Astrocyte (in vitro differentiated cells and primary cell): ENCODE measurements at regions not wholly inside any gene's neighbourhood (a gene's known extent, or its start where the extent isn't known, plus 50 kb on each side); places are given as distances from the start of the nearest gene placed in this dataset.

Experiments used
- DNase-seq: peaks from one replicate; pipeline ENCODE4 v3.0.0-alpha.2; 2010; ENCODE audit warnings: low read depth
- FAIRE-seq: peaks from 2 replicates; lab custom pipeline; 2011; peaks lifted over from hg19 to GRCh38; lab: Jason Lieb, UNC
- H2AFZ ChIP-seq: 2 replicates; pipeline ENCODE4 v1.6.0; 2012; ENCODE audit warnings: low read depth, low read length, inconsistent platforms
- H3K27ac ChIP-seq: 2 replicates; pipeline ENCODE4 v1.5.1; 2011; ENCODE audit warnings: low read depth, low read length, inconsistent platforms
- H3K27me3 ChIP-seq: 2 replicates; pipeline ENCODE4 v1.6.0; 2011; ENCODE audit warnings: low read length, inconsistent platforms; ENCODE audit not compliant: insufficient read depth
- H3K36me3 ChIP-seq: 2 replicates; pipeline ENCODE4 v1.5.1; 2011; ENCODE audit warnings: low read length, inconsistent platforms; ENCODE audit not compliant: insufficient read depth
- H3K4me1 ChIP-seq: 2 replicates; pipeline ENCODE4 v1.5.1; 2011; ENCODE audit warnings: low read length, inconsistent platforms; ENCODE audit not compliant: insufficient read depth
- H3K4me2 ChIP-seq: 2 replicates; pipeline ENCODE4 v1.6.0; 2012; ENCODE audit warnings: low read length, inconsistent platforms
- H3K4me3 ChIP-seq: 2 replicates; pipeline ENCODE4 v1.5.1; 2011; ENCODE audit warnings: low read depth, mild to moderate bottlenecking, low read length, inconsistent platforms; ENCODE audit not compliant: insufficient read depth
- H3K79me2 ChIP-seq: 2 replicates; pipeline ENCODE4 v1.6.0; 2012; ENCODE audit warnings: mild to moderate bottlenecking, low read length, inconsistent platforms; ENCODE audit not compliant: insufficient read depth
- H3K9ac ChIP-seq: 2 replicates; pipeline ENCODE4 v1.6.0; 2012; ENCODE audit warnings: mild to moderate bottlenecking, low read length, inconsistent platforms
- H3K9me3 ChIP-seq: 2 replicates; pipeline ENCODE4 v1.5.1; 2012; ENCODE audit warnings: low read depth, mild to moderate bottlenecking, low read length, inconsistent platforms; ENCODE audit not compliant: insufficient read depth
- H4K20me1 ChIP-seq: 2 replicates; pipeline ENCODE4 v1.6.0; 2012; ENCODE audit warnings: low read length, inconsistent platforms; ENCODE audit not compliant: insufficient read depth
- H3K27ac Mint-ChIP-seq: one replicate; pipeline ENCODE4 v1.8.0; 2021; ENCODE audit warnings: mild to moderate bottlenecking, mixed read lengths; ENCODE audit not compliant: unreplicated experiment
- H3K27me3 Mint-ChIP-seq: one replicate; pipeline ENCODE4 v1.8.0; 2021; ENCODE audit warnings: low read depth, mixed read lengths; ENCODE audit not compliant: unreplicated experiment
- H3K36me3 Mint-ChIP-seq: one replicate; pipeline ENCODE4 v1.8.0; 2021; ENCODE audit warnings: low read depth, mixed read lengths; ENCODE audit not compliant: unreplicated experiment
- H3K4me1 Mint-ChIP-seq: one replicate; pipeline ENCODE4 v1.8.0; 2021; ENCODE audit warnings: low read depth, mixed read lengths; ENCODE audit not compliant: unreplicated experiment
- H3K4me3 Mint-ChIP-seq: one replicate; pipeline ENCODE4 v1.8.0; 2021; ENCODE audit warnings: mild to moderate bottlenecking, moderate library complexity, mixed read lengths; ENCODE audit not compliant: unreplicated experiment
- H3K9me3 Mint-ChIP-seq: one replicate; pipeline ENCODE4 v1.8.0; 2021; ENCODE audit warnings: mild to moderate bottlenecking, mixed read lengths; ENCODE audit not compliant: unreplicated experiment
- EZH2 ChIP-seq: IDR thresholded peaks from 2 replicates; pipeline ENCODE4 v1.6.1; 2012; ENCODE audit warnings: mild to moderate bottlenecking, low read length, inconsistent platforms; ENCODE audit not compliant: insufficient read depth
- TF ChIP-seq, protein P1 (sequence below): IDR thresholded peaks from 2 replicates; pipeline ENCODE4 v1.5.1; 2011; ENCODE audit warnings: low read depth, mild to moderate bottlenecking, inconsistent platforms, low read length, moderate library complexity; ENCODE audit not compliant: insufficient read depth

DNA sequence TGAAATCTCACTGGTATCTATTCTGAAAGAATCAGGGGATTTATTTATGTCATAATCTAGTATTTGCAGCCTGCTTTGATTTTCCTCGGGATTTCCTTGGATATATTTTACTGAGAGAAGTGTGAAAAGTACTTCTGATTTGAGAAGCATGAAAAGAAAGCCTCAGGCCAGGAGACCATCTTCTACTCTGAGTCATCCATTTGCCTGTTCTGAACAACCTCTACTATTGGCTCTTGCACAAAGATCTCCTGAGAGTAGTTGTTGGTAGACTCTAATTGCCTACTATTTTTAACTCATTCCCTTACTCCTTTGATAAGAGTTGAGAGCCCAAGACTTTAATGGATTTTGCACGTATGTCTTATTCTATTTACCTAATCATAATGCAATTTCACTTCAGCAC, 318.9 kb downstream of the BCHE start:
- H3K27me3 ChIP-seq = no peaks in the 10 kb centered on the region
- H3K4me2 ChIP-seq = no peak overlapping the region
- no peaks in the 10 kb centered on the region for H3K36me3 Mint-ChIP-seq
- H3K27ac Mint-ChIP-seq = peak overlapping the region; percentile 88
- no peak overlapping the region for H3K27ac ChIP-seq
- TF ChIP-seq EZH2 = no peak
- TF ChIP-seq, protein P1, sequence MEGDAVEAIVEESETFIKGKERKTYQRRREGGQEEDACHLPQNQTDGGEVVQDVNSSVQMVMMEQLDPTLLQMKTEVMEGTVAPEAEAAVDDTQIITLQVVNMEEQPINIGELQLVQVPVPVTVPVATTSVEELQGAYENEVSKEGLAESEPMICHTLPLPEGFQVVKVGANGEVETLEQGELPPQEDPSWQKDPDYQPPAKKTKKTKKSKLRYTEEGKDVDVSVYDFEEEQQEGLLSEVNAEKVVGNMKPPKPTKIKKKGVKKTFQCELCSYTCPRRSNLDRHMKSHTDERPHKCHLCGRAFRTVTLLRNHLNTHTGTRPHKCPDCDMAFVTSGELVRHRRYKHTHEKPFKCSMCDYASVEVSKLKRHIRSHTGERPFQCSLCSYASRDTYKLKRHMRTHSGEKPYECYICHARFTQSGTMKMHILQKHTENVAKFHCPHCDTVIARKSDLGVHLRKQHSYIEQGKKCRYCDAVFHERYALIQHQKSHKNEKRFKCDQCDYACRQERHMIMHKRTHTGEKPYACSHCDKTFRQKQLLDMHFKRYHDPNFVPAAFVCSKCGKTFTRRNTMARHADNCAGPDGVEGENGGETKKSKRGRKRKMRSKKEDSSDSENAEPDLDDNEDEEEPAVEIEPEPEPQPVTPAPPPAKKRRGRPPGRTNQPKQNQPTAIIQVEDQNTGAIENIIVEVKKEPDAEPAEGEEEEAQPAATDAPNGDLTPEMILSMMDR = no peak
- FAIRE-seq = no peak
- H3K9me3 ChIP-seq = no peaks in the 10 kb centered on the region
- no peaks in the 10 kb centered on the region for H3K79me2 ChIP-seq
- H3K9ac ChIP-seq = no peak overlapping the region
- no peaks in the 10 kb centered on the region for H3K9me3 Mint-ChIP-seq
- H3K27me3 Mint-ChIP-seq = no peaks in the 10 kb centered on the region
- peak; percentile 14 for DNase-seq
- H4K20me1 ChIP-seq = no peaks in the 10 kb centered on the region
- H3K4me1 ChIP-seq = peaks cover 1% of the 10 kb centered on the region
- H3K4me3 ChIP-seq = no peak overlapping the region
- H2AFZ ChIP-seq = no peak overlapping the region
- no peak overlapping the region for H3K4me3 Mint-ChIP-seq
- H3K4me1 Mint-ChIP-seq = peaks cover 15% of the 10 kb centered on the region
- H3K36me3 ChIP-seq = no peaks in the 10 kb centered on the region

DNA sequence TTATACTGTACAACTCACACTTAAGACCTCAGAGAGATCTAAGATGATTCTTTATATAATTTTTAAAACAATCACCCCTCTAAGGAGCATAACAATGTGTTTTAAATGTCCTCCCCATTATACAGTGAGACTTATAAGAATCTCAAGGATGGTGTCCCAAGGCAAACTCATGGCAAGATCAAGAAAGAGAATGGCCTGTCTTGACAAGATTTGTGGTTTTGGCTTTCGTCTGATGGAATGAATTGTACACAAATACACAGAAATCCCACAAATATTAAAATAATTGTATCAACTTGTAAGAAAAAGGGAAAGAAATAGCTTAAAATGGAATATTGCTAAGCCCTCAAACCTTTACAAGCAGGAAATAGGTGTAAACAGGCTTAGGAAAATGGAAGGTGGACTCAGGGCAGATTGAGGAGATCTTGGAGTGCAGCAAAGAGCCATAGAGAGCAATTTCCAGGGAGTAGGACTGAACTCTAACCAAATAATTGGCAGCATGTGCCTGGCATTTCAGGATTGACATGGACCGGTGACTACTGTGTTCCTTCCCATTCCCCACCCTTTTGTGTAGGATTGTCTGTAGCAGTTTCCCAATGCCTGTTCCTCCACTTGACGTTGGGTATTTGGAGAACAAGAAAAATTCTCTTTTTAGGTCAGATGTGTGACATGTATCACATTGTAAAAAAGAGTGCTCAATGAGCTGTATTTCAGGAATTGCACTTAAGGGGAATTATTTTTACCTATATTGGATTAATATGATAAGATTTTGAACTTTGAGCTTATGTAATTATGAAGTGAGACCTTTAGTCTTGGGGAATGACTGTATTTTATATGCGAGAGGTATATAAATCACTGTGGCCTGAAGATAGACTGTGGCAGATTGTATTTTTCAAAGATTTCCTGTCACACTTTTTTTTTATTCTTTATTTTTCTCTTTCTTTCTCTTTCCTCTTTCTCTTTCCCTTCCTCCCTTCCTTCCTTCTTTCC, 317.8 kb upstream of the SLITRK3 start:
- H3K4me3 Mint-ChIP-seq = no peak overlapping the region
- H2AFZ ChIP-seq = no peak overlapping the region

DNA sequence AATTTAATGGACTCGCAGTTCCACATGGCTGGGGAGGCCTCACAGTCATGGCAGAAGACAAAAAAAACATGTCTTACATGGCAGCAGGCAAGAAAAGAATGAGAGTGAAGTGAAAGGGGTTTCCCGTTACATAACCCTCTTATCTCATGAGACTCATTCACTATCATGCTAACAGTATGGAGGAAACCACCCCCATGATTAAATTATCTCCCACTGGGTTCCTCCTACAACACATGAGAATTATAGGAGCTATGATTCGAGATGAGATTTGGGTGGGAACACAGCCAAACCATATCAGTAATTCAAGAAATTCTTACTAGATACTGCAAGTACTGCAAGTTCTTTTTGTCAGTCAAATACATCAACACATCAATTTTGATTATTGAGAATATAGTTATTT, 311.4 kb upstream of the SLITRK3 start:
- FAIRE-seq (no peak), DNase-seq (no peak)
- no peak overlapping the region for H3K4me3 ChIP-seq
- H3K9me3 ChIP-seq = no peaks in the 10 kb centered on the region
- Mint-ChIP-seq H3K4me3 (no peak overlapping the region), H3K9me3 (peaks cover 11% of the 10 kb centered on the region), H3K27me3 (no peaks in the 10 kb centered on the region), H3K27ac (no peak overlapping the region), H3K36me3 (no peaks in the 10 kb centered on the region), H3K4me1 (no peaks in the 10 kb centered on the region)
- no peaks in the 10 kb centered on the region for H3K36me3 ChIP-seq
- no peak overlapping the region for H2AFZ ChIP-seq
- no peaks in the 10 kb centered on the region for H4K20me1 ChIP-seq
- no peak overlapping the region for H3K4me2 ChIP-seq
- no peak overlapping the region for H3K27ac ChIP-seq
- H3K27me3 ChIP-seq = no peaks in the 10 kb centered on the region
- H3K9ac ChIP-seq = no peak overlapping the region
- H3K4me1 ChIP-seq = no peaks in the 10 kb centered on the region
- TF ChIP-seq, protein P1 = no peak
- TF ChIP-seq EZH2 = no peak
- H3K79me2 ChIP-seq = no peaks in the 10 kb centered on the region

More for the DNA sequence above, 317.8 kb upstream of the SLITRK3 start:
- no peaks in the 10 kb centered on the region for H3K36me3 Mint-ChIP-seq
- H3K79me2 ChIP-seq = no peaks in the 10 kb centered on the region
- no peak for FAIRE-seq
- no peak overlapping the region for H3K4me3 ChIP-seq
- H3K4me2 ChIP-seq = no peak overlapping the region
- H3K27ac Mint-ChIP-seq = no peak overlapping the region
- H3K4me1 Mint-ChIP-seq = peaks cover 4% of the 10 kb centered on the region
- no peaks in the 10 kb centered on the region for H3K36me3 ChIP-seq
- no peaks in the 10 kb centered on the region for H4K20me1 ChIP-seq
- H3K27me3 Mint-ChIP-seq = no peaks in the 10 kb centered on the region
- no peak for TF ChIP-seq EZH2
- no peak overlapping the region for H3K27ac ChIP-seq
- no peak for DNase-seq
- H3K9me3 Mint-ChIP-seq = no peaks in the 10 kb centered on the region
- no peak overlapping the region for H3K9ac ChIP-seq
- no peaks in the 10 kb centered on the region for H3K27me3 ChIP-seq
- no peaks in the 10 kb centered on the region for H3K4me1 ChIP-seq
- H3K9me3 ChIP-seq = no peaks in the 10 kb centered on the region
